T47D (cell line): ENCODE measurements at regions not wholly inside any gene's neighbourhood (a gene's known extent, or its start where the extent isn't known, plus 50 kb on each side); places are given as distances from the start of the nearest gene placed in this dataset.

Experiments used
- DNase-seq, 2 experiments: peaks; one replicate each; pipeline versions ENCODE4 v3.0.0 to v3.0.0-alpha.2; 2011 to 2012; ENCODE audit warnings: low read depth in 1 of 2, low spot score in 1 of 2
- JUND ChIP-seq: IDR thresholded peaks from 2 replicates; pipeline ENCODE4 v1.6.1; 2012; ENCODE audit warnings: low read depth
- in situ Hi-C: cut with HindIII; loops from 2 replicates; pipeline ENCODE4 v1.10.0; 2016; ENCODE audit warnings: low sequenced_read_pairs, low pct_unique_long_range_greater_than_20kb

GRCh38 chr3:46124216-46125177 is 83.6 kb downstream of the CCR1 start:
- DNase-seq: no peak
- TF ChIP-seq JUND: no peak
- in situ Hi-C loops: no loop called here

- DNase-seq: no peak
- TF ChIP-seq JUND: no peak
- in situ Hi-C loops: no loop called here
Measured at GRCh38 chr3:46123646-46124045, 84.5 kb downstream of the CCR1 start.

GRCh38 chr3:46122091-46122490 is 86.0 kb downstream of the CCR1 start:
- in situ Hi-C loops: no loop called here
- DNase-seq: no peak
- no peak for TF ChIP-seq JUND

GRCh38 chr3:46120983-46121382 is 87.1 kb downstream of the CCR1 start:
- in situ Hi-C loops: no loop called here
- no peak for DNase-seq
- no peak for TF ChIP-seq JUND

- TF ChIP-seq JUND: no peak
- no peak for DNase-seq
- in situ Hi-C loops: no loop called here
Measured at GRCh38 chr3:46119709-46120498, 88.2 kb downstream of the CCR1 start.

- DNase-seq: no peak
- TF ChIP-seq JUND: no peak
- in situ Hi-C loops: no loop called here
Measured at GRCh38 chr3:46119253-46119652, 88.9 kb downstream of the CCR1 start.

GRCh38 chr3:46116996-46117395 is 89.7 kb upstream of the XCR1 start:
- no peak for TF ChIP-seq JUND
- in situ Hi-C loops: no loop called here
- DNase-seq: no peak

GRCh38 chr3:46114323-46114988 is 87.2 kb upstream of the XCR1 start:
- TF ChIP-seq JUND: peak; percentile 92
- in situ Hi-C loops: no loop called here
- DNase-seq: peak in 1 of 2 experiments; percentile 88

GRCh38 chr3:46113608-46114007 is 86.3 kb upstream of the XCR1 start:
- no peak for DNase-seq
- TF ChIP-seq JUND: no peak
- in situ Hi-C loops: no loop called here

- TF ChIP-seq JUND: no peak
- no peak for DNase-seq
- in situ Hi-C loops: no loop called here
Measured at GRCh38 chr3:46112984-46113383, 85.7 kb upstream of the XCR1 start.

GRCh38 chr3:46112296-46112695 is 85.0 kb upstream of the XCR1 start:
- in situ Hi-C loops: no loop called here
- no peak for TF ChIP-seq JUND
- DNase-seq: peak in 1 of 2 experiments; percentile 54

- TF ChIP-seq JUND: no peak
- DNase-seq: peak in 1 of 2 experiments; percentile 84
- in situ Hi-C loops: no loop called here
Measured at GRCh38 chr3:46110701-46111493, 83.6 kb upstream of the XCR1 start.
